ENCODE measurements at regions not wholly inside any gene's neighbourhood (a gene's known extent, or its start where the extent isn't known, plus 50 kb on each side); places are given as distances from the start of the nearest gene placed in this dataset.

- ATAC-seq (replicated peaks in 1 of 2) = no peak
- Mint-ChIP-seq H3K36me3 (ENCODE audit: insufficient read depth in 2 of 2) (no peaks in the 10 kb centered on the region), H3K27me3 (ENCODE audit: low read depth) (peaks cover 22% of the 10 kb centered on the region), H3K9me3 (peaks cover 0 to 3% of the 10 kb centered on the region in 2 donors), H3K4me1 (ENCODE audit: low read depth) (peaks cover 17% of the 10 kb centered on the region), H3K4me3 (no peak overlapping the region), H3K27ac (no peak overlapping the region)
- DNase-seq = no peak
These were observed 130.3 kb upstream of the MTAP start for GRCh38 chr9:21672140-21672539.

GRCh38 chr9:21672761-21673160 is 129.7 kb upstream of the MTAP start:
- DNase-seq = no peak
- H3K9me3 Mint-ChIP-seq = peaks cover 0 to 3% of the 10 kb centered on the region in 2 donors

GRCh38 chr9:21674894-21675293 is 127.5 kb upstream of the MTAP start:
- no peak for DNase-seq
- no peaks in the 10 kb centered on the region for H3K36me3 Mint-ChIP-seq (ENCODE audit: insufficient read depth in 2 of 2)
- no peak for ATAC-seq (replicated peaks in 1 of 2)
- H3K27me3 Mint-ChIP-seq (ENCODE audit: low read depth) = peaks cover 18% of the 10 kb centered on the region
- H3K27ac Mint-ChIP-seq = no peak overlapping the region
- H3K4me3 Mint-ChIP-seq = no peak overlapping the region
- H3K4me1 Mint-ChIP-seq (ENCODE audit: low read depth) = peaks cover 11% of the 10 kb centered on the region
- peaks cover 0 to 3% of the 10 kb centered on the region in 2 donors for H3K9me3 Mint-ChIP-seq

More at GRCh38 chr9:21672761-21673160, 129.7 kb upstream of the MTAP start:
- Mint-ChIP-seq H3K27me3 (ENCODE audit: low read depth) (peaks cover 20% of the 10 kb centered on the region), H3K36me3 (ENCODE audit: insufficient read depth in 2 of 2) (no peaks in the 10 kb centered on the region), H3K4me1 (ENCODE audit: low read depth) (peaks cover 17% of the 10 kb centered on the region), H3K4me3 (no peak overlapping the region), H3K27ac (no peak overlapping the region)
- ATAC-seq (replicated peaks in 1 of 2) = no peak

- DNase-seq (no peak), ATAC-seq (replicated peaks in 1 of 2) (no peak)
- H3K27ac Mint-ChIP-seq = no peak overlapping the region
- H3K4me3 Mint-ChIP-seq = no peak overlapping the region
- peaks cover 4% of the 10 kb centered on the region for H3K4me1 Mint-ChIP-seq (ENCODE audit: low read depth)
- no peaks in the 10 kb centered on the region for H3K36me3 Mint-ChIP-seq (ENCODE audit: insufficient read depth in 2 of 2)
- H3K9me3 Mint-ChIP-seq = peaks cover 0 to 3% of the 10 kb centered on the region in 2 donors
- H3K27me3 Mint-ChIP-seq (ENCODE audit: low read depth) = peaks cover 11% of the 10 kb centered on the region
These were observed 125.0 kb upstream of the MTAP start for GRCh38 chr9:21677387-21677786.

GRCh38 chr9:21677834-21678233 is 124.6 kb upstream of the MTAP start:
- peaks cover 8% of the 10 kb centered on the region for H3K4me1 Mint-ChIP-seq (ENCODE audit: low read depth)
- H3K36me3 Mint-ChIP-seq (ENCODE audit: insufficient read depth in 2 of 2) = no peaks in the 10 kb centered on the region
- peaks cover 0 to 3% of the 10 kb centered on the region in 2 donors for H3K9me3 Mint-ChIP-seq
- DNase-seq (no peak), ATAC-seq (replicated peaks in 1 of 2) (no peak)
- H3K27ac Mint-ChIP-seq = no peak overlapping the region
- no peak overlapping the region for H3K4me3 Mint-ChIP-seq
- peaks cover 6% of the 10 kb centered on the region for H3K27me3 Mint-ChIP-seq (ENCODE audit: low read depth)

- no peak overlapping the region for H3K4me3 Mint-ChIP-seq
- ATAC-seq (replicated peaks in 1 of 2) = no peak
- H3K36me3 Mint-ChIP-seq (ENCODE audit: insufficient read depth in 2 of 2) = no peaks in the 10 kb centered on the region
- H3K27ac Mint-ChIP-seq = no peak overlapping the region
- no peaks in the 10 kb centered on the region for H3K27me3 Mint-ChIP-seq (ENCODE audit: low read depth)
- no peaks in the 10 kb centered on the region for H3K9me3 Mint-ChIP-seq
- no peak for DNase-seq
- peaks cover 19% of the 10 kb centered on the region for H3K4me1 Mint-ChIP-seq (ENCODE audit: low read depth)
These were observed 123.0 kb upstream of the MTAP start for GRCh38 chr9:21679432-21679831.

GRCh38 chr9:21680590-21680989 is 121.8 kb upstream of the MTAP start:
- Mint-ChIP-seq H3K4me1 (ENCODE audit: low read depth) (peaks cover 31% of the 10 kb centered on the region), H3K27ac (no peak overlapping the region), H3K36me3 (ENCODE audit: insufficient read depth in 2 of 2) (no peaks in the 10 kb centered on the region), H3K4me3 (no peak overlapping the region), H3K9me3 (no peaks in the 10 kb centered on the region), H3K27me3 (ENCODE audit: low read depth) (no peaks in the 10 kb centered on the region)
- ATAC-seq (replicated peaks in 1 of 2) (no peak), DNase-seq (no peak)

- ATAC-seq (replicated peaks in 1 of 2) = no peak
- Mint-ChIP-seq H3K36me3 (ENCODE audit: insufficient read depth in 2 of 2) (no peaks in the 10 kb centered on the region), H3K27me3 (ENCODE audit: low read depth) (no peaks in the 10 kb centered on the region), H3K27ac (no peak overlapping the region), H3K4me1 (ENCODE audit: low read depth) (peaks cover 41% of the 10 kb centered on the region), H3K4me3 (no peak overlapping the region), H3K9me3 (no peaks in the 10 kb centered on the region)
- DNase-seq = no peak
These were observed 120.8 kb upstream of the MTAP start for GRCh38 chr9:21681641-21682040.

GRCh38 chr9:21682381-21682780 is 120.1 kb upstream of the MTAP start:
- Mint-ChIP-seq H3K27ac (no peak overlapping the region), H3K36me3 (ENCODE audit: insufficient read depth in 2 of 2) (no peaks in the 10 kb centered on the region)

GRCh38 chr9:21682981-21683380 is 119.5 kb upstream of the MTAP start:
- peaks cover 52% of the 10 kb centered on the region for H3K4me1 Mint-ChIP-seq (ENCODE audit: low read depth)

More at GRCh38 chr9:21682381-21682780, 120.1 kb upstream of the MTAP start:
- Mint-ChIP-seq H3K4me1 (ENCODE audit: low read depth) (peaks cover 47% of the 10 kb centered on the region), H3K27me3 (ENCODE audit: low read depth) (no peaks in the 10 kb centered on the region), H3K4me3 (no peak overlapping the region), H3K9me3 (no peaks in the 10 kb centered on the region)
- DNase-seq (no peak), ATAC-seq (replicated peaks in 1 of 2) (no peak)

GRCh38 chr9:21683484-21684175 is 118.8 kb upstream of the MTAP start:
- Mint-ChIP-seq H3K27ac (no peak overlapping the region), H3K36me3 (ENCODE audit: insufficient read depth in 2 of 2) (no peaks in the 10 kb centered on the region), H3K4me3 (no peak overlapping the region), H3K4me1 (ENCODE audit: low read depth) (peaks cover 59% of the 10 kb centered on the region), H3K27me3 (ENCODE audit: low read depth) (no peaks in the 10 kb centered on the region), H3K9me3 (no peaks in the 10 kb centered on the region)
- ATAC-seq (replicated peaks in 1 of 2) (no peak), DNase-seq (no peak)

More at GRCh38 chr9:21682981-21683380, 119.5 kb upstream of the MTAP start:
- Mint-ChIP-seq H3K4me3 (no peak overlapping the region), H3K9me3 (no peaks in the 10 kb centered on the region), H3K27me3 (ENCODE audit: low read depth) (no peaks in the 10 kb centered on the region), H3K27ac (no peak overlapping the region), H3K36me3 (ENCODE audit: insufficient read depth in 2 of 2) (no peaks in the 10 kb centered on the region)
- DNase-seq (no peak), ATAC-seq (replicated peaks in 1 of 2) (no peak)

GRCh38 chr9:21684231-21684630 is 118.2 kb upstream of the MTAP start:
- Mint-ChIP-seq H3K4me3 (no peak overlapping the region), H3K36me3 (ENCODE audit: insufficient read depth in 2 of 2) (no peaks in the 10 kb centered on the region), H3K4me1 (ENCODE audit: low read depth) (peaks cover 59% of the 10 kb centered on the region), H3K27me3 (ENCODE audit: low read depth) (no peaks in the 10 kb centered on the region), H3K9me3 (no peaks in the 10 kb centered on the region), H3K27ac (no peak overlapping the region)
- DNase-seq (no peak), ATAC-seq (replicated peaks in 1 of 2) (no peak)

- H3K4me1 Mint-ChIP-seq (ENCODE audit: low read depth) = peaks cover 59% of the 10 kb centered on the region
- DNase-seq (peak; percentile 45 to 58), ATAC-seq (replicated peaks in 1 of 2) (peak; percentile 93 to 96)
- no peaks in the 10 kb centered on the region for H3K27me3 Mint-ChIP-seq (ENCODE audit: low read depth)
- peak overlapping the region in 1 of 2 donors; percentile 27 for H3K4me3 Mint-ChIP-seq
- H3K36me3 Mint-ChIP-seq (ENCODE audit: insufficient read depth in 2 of 2) = no peaks in the 10 kb centered on the region
- no peaks in the 10 kb centered on the region for H3K9me3 Mint-ChIP-seq
- no peak overlapping the region for H3K27ac Mint-ChIP-seq
These were observed 117.5 kb upstream of the MTAP start for GRCh38 chr9:21684831-21685362.

- no peak for ATAC-seq (replicated peaks in 1 of 2)
- Mint-ChIP-seq H3K27ac (no peak overlapping the region), H3K36me3 (ENCODE audit: insufficient read depth in 2 of 2) (no peaks in the 10 kb centered on the region), H3K4me1 (ENCODE audit: low read depth) (peaks cover 59% of the 10 kb centered on the region), H3K9me3 (no peaks in the 10 kb centered on the region), H3K4me3 (peak overlapping the region in 1 of 2 donors; percentile 27), H3K27me3 (ENCODE audit: low read depth) (no peaks in the 10 kb centered on the region)
- DNase-seq = no peak
These were observed 116.9 kb upstream of the MTAP start for GRCh38 chr9:21685502-21685901.
